Liver (tissue), 3 donors: ENCODE measurements at regions not wholly inside any gene's neighbourhood (a gene's known extent, or its start where the extent isn't known, plus 50 kb on each side); places are given as distances from the start of the nearest gene placed in this dataset.

ENCODE experiments used
- HNF4G ChIP-seq: IDR thresholded peaks from 2 replicates; pipeline ENCODE4 v1.6.1; 2016; ENCODE audit warnings: antibody characterized with exemption
- RAD21 ChIP-seq, 2 donors: IDR thresholded peaks; 2 replicates each; pipeline ENCODE4 v1.6.1; 2016; ENCODE audit warnings: antibody characterized with exemption in 2 of 2, mild to moderate bottlenecking in 2 of 2
- SP1 ChIP-seq: IDR thresholded peaks from 2 replicates; pipeline ENCODE4 v1.6.1; 2018; ENCODE audit warnings: antibody characterized with exemption, mild to moderate bottlenecking
- YY1 ChIP-seq: IDR thresholded peaks from 2 replicates; pipeline ENCODE4 v1.6.1; 2016; ENCODE audit warnings: antibody characterized with exemption, mild to moderate bottlenecking
- TF ChIP-seq, protein P1 (sequence below): fragments of 150-350 bp; IDR thresholded peaks from 2 replicates; pipeline ENCODE4 v1.5.1; 2017; ENCODE audit warnings: improper control_type of control experiment, low read depth, low read length; ENCODE audit not compliant: missing input control
- TF ChIP-seq, protein P2 (sequence below): IDR thresholded peaks from 2 replicates; pipeline ENCODE4 v1.6.1; 2016; ENCODE audit warnings: antibody characterized with exemption
- TF ChIP-seq, protein P3 (sequence below): IDR thresholded peaks from 2 replicates; pipeline ENCODE4 v1.6.1; 2016; ENCODE audit warnings: antibody characterized with exemption, mild to moderate bottlenecking
- TF ChIP-seq, protein P4 (sequence below): IDR thresholded peaks from 2 replicates; pipeline ENCODE4 v1.6.1; 2016; ENCODE audit warnings: antibody characterized with exemption
- donor health status: healthy.
- donor health status: healthy.

DNA sequence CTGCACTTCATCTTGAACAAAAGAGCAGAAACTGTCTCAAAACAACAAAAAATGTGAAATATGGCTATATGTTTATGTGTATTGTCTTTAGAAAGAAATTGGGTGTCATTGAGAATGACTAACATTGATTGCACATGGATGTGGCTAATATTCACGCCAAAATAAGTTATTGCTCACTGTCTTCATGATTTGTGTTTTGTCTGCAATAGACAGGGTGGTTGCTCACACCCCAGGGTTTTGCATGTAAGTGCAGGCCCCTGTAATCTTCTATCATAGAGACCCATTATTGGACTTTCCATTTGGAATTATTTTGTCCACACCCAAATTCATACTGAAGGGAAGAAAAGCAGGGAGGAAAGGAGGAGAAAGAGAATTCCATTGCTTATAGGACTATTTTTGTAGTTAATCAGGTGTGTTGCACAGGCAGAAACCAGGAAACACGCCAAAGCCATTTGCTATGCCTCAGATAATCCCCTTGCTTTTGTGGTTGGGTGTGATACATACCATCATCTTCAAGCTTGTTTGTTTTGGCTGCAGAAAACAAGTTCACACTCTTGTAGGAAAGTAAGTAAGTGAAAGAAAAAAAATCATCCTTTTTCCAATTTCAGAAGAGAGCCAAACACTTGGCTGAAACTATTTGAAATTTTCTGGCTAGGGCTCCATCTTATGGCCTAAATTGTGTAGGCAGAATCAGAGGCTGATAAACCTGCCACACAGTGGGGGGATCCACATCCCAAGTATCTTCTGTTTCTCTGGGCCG lies 214.1 kb downstream of the COL12A1 start:
- TF ChIP-seq, protein P1, sequence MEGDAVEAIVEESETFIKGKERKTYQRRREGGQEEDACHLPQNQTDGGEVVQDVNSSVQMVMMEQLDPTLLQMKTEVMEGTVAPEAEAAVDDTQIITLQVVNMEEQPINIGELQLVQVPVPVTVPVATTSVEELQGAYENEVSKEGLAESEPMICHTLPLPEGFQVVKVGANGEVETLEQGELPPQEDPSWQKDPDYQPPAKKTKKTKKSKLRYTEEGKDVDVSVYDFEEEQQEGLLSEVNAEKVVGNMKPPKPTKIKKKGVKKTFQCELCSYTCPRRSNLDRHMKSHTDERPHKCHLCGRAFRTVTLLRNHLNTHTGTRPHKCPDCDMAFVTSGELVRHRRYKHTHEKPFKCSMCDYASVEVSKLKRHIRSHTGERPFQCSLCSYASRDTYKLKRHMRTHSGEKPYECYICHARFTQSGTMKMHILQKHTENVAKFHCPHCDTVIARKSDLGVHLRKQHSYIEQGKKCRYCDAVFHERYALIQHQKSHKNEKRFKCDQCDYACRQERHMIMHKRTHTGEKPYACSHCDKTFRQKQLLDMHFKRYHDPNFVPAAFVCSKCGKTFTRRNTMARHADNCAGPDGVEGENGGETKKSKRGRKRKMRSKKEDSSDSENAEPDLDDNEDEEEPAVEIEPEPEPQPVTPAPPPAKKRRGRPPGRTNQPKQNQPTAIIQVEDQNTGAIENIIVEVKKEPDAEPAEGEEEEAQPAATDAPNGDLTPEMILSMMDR = no peak
- TF ChIP-seq, protein P2, sequence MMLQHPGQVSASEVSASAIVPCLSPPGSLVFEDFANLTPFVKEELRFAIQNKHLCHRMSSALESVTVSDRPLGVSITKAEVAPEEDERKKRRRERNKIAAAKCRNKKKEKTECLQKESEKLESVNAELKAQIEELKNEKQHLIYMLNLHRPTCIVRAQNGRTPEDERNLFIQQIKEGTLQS = no peak
- TF ChIP-seq, protein P3, sequence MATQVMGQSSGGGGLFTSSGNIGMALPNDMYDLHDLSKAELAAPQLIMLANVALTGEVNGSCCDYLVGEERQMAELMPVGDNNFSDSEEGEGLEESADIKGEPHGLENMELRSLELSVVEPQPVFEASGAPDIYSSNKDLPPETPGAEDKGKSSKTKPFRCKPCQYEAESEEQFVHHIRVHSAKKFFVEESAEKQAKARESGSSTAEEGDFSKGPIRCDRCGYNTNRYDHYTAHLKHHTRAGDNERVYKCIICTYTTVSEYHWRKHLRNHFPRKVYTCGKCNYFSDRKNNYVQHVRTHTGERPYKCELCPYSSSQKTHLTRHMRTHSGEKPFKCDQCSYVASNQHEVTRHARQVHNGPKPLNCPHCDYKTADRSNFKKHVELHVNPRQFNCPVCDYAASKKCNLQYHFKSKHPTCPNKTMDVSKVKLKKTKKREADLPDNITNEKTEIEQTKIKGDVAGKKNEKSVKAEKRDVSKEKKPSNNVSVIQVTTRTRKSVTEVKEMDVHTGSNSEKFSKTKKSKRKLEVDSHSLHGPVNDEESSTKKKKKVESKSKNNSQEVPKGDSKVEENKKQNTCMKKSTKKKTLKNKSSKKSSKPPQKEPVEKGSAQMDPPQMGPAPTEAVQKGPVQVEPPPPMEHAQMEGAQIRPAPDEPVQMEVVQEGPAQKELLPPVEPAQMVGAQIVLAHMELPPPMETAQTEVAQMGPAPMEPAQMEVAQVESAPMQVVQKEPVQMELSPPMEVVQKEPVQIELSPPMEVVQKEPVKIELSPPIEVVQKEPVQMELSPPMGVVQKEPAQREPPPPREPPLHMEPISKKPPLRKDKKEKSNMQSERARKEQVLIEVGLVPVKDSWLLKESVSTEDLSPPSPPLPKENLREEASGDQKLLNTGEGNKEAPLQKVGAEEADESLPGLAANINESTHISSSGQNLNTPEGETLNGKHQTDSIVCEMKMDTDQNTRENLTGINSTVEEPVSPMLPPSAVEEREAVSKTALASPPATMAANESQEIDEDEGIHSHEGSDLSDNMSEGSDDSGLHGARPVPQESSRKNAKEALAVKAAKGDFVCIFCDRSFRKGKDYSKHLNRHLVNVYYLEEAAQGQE = no peak
- TF ChIP-seq, protein P4, sequence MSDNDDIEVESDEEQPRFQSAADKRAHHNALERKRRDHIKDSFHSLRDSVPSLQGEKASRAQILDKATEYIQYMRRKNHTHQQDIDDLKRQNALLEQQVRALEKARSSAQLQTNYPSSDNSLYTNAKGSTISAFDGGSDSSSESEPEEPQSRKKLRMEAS = no peak
- TF ChIP-seq RAD21 (IDR thresholded peaks at IDR 0.05) = no peak
- no peak for TF ChIP-seq YY1
- no peak for TF ChIP-seq HNF4G
- TF ChIP-seq SP1 = no peak
